Middle frontal gyrus (tissue), 1 donor: ENCODE measurements at regions not wholly inside any gene's neighbourhood (a gene's known extent, or its start where the extent isn't known, plus 50 kb on each side); places are given as distances from the start of the nearest gene placed in this dataset.
"Not testable (repeated sequence)": the region's sequence is repeated elsewhere in the genome, so short reads cannot be mapped to it uniquely, and the experiment has no call there.

Experiments used
- DNase-seq: peaks from one replicate; pipeline ENCODE4 v3.0.0-alpha.2; 2015; ENCODE audit warnings: low spot score; ENCODE audit errors: extremely low spot score

DNA sequence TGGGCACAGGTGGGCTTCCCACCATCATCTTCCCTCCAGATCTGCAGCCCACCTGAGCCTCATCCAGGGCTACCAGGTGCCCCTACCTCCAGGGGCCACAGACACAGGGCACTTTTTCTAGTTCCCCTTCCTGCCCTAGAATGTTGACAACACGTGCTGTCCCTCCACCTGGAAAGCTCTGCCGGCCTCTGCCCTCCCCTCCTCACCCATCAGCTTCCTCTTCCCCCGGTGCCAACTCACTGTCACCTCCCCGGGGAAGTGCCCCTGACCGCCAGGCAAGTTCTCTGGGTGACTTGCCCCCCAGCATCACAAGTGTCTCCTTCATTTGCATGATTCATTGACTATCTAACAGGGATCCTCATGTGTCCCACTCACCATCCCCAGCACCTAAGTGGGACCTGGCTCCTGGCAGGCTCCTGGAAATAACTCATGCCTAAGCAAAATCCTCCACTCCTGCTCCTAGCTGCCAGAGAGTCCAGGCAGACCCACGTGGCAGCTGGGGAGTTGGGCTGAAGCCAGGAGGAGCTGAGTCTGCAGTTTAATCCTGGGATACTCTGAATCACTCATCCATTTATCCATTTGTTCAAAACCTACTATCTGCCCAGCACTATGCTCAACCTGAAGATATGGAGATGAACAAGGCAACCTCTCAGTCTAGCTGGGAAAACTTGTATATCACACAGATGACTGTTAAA lies 304.4 kb downstream of the FOXL1 start:
- DNase-seq: peak; percentile 20

DNA sequence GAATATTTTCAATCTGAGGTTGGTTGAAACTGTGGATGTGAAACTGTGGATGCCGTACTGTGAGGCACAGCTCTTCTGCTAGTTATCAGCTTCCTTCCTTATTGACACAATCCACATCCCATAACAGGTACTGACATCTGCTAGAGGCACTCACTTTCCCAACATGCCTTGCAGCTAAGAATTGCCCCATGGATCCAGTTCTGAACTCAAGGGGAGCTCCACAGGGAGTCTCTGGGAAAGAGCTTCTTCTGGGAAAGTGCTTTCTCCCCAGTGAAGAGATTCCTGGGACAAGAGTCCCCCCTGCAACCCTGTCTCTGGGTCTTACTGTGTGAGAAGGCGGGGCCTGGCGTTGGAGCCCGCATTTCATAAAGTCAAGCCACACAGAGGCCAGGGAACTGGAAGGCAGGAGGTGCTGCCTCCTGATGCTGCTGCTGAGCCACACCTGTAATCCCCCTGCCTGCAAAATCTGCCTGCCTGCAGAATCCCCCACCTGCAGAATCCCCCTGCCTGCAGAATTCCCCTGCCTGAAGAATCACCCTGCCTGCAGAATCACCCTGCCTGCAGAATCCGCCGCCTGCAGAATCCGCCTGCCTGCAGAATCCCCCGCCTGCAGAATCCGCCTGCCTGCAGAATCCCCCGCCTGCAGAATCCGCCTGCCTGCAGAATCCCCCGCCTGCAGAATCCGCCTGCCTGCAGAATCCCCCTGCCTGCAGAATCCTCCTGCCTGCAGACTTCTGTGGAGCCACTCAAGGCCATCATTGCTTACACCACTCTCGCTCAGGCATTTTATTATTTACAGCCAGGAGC lies 305.4 kb downstream of the FOXL1 start:
- no peak for DNase-seq

DNA sequence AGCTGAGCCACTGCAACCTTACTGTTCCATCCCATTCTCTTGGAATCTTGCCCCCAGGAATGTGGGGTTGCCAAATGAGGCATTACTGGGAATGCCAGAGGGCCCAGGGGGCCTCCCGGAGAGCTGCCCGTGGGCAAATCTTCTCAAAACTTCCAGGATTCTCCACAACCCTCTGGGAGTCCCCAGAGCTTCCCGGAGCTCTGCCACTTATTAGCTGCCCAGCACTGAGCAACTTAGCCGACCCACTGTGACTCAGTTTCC lies 306.0 kb downstream of the FOXL1 start:
- no peak for DNase-seq

DNA sequence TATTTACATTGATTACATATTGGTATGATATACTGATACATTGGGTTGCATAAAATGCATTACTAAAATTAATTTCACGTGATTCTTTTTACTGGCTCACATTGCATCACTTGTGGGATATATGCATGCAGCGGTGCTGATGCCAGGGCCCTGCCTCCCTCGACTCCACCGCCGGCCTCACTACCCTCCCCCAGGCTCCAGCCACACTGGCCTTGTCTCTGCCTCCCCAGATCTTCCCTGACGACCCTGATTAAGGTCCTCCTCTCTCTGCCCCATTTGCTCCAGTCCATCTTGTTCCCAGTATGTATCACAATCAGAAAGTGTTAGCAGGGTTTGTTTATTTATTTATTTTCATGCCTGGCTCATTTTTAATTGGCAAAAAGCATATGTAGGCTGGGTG lies 306.8 kb downstream of the FOXL1 start:
- DNase-seq: no peak

DNA sequence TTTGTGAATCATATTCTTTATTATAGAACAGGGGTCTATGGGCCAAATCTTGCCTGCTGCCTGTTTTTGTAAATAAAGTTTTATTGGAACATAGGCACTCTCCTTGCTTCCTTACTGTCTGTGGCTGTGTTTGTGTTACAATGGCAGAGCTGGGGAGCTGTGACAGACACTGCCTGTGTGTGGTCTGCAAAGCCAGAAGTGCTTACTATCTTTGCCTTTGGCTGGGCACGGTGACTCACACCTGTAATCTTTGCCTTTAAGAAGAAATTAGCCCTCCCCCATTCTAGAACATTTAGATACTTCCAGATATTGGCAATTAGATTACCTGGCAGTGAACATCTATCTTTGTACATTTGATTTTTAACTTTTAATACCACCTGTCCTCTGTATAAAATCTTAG lies 308.3 kb downstream of the FOXL1 start:
- DNase-seq: no peak

DNA sequence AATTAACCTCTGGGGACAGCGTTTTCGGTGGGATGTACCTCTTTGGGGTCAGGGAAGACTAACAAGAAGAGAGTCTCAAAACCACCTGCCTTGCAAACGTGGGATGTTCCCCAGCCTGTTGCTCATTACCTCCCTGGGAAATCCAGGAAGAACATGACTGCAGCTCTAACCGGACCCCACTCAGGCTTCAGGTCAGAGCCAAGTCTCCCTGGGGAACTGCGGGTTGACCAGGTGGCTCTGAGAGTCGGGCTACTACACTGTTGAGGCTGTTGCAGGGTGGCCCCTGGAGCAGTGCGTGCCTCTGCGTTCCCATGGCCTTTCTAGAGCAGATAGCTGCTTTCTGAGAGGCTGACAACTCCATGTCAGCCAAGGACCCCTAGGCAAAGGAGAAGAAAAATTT lies 309.1 kb downstream of the FOXL1 start:
- no peak for DNase-seq

DNA sequence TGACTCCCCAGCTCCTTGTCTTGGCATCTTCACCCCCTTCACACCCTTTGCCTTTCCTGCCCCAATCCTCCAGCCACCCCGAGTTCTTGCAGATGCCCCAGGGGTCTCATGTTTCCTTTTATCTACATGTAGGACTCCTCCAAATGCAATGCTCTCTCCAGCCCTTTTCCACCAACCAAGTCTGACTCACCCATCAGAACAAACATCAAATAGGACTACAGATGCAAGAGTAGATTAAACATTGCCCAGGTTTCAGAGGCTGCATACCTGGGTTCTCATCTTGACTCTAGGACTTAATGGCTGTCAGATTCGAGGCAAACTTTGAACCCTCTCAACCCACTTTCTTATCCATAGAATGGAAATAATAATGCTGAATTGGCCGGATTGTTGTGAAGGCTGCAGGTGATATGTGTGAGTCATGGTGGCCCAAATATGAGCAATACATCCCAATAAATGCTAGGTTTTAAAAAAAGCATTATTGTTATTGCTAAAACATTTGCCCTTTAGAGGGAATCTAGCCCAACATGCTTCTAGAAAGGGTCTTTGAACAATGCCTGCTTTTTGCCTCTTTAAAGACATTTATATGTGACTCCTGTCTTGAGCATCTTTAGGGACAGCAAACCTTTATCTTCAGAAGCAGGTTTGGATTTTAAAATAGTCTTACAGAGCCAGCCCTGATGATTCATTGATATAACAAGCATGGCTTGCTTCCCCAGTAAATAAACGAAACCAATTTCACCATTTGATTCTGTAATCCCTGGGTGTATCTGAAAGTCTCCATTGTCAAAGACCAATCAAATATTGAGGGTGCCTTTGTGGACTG lies 310.1 kb downstream of the FOXL1 start:
- no peak for DNase-seq

DNA sequence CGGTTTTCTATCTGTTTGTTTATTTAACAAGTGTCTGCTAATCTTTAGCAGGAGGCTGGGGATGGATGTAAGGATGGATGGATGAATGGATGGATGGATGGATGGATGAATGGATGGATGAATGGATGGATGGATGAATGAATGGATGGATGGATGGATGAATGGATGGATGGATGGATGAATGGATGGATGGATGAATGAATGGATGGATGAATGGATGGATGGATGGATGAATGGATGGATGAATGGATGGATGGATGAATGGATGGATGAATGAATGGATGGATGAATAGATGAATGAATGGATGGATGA lies 310.7 kb downstream of the FOXL1 start:
- not testable (repeated sequence) for DNase-seq

DNA sequence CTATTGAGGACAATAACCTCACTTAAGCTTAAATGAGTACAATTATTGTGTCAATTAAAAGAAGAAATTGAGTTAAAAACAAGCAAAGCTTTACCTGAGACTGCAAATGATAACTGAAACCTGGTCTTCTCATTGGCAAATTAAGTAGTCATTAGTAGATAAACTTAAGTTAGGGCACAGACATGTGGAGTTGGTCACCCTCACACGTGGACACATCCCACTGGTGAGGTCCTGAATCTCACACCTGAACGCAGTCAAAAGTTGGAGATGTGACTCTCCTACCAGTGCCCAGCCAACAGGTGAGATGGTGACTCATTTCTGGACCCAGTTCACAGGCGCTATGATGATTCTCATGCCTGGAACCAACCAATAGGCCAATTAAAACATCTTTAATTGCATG lies 311.6 kb downstream of the FOXL1 start:
- DNase-seq: no peak

DNA sequence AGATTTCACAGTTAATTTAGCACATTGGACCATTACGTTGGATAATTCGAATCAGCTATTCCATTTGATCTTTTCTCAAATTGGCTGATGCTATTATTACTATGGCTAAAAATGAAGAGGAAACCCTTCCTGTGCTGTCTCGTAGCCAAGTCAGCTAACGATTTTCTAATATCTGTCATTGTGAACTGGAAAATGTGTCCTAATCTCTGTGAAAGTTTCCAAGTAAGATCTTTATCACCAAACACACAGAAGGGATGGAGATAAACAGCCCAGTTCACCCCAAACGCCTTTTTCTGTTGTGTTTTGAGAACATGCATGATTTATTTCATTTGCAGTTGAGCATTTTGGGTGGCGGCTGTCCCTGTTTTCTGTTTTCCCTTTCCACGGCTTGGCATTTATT lies 312.8 kb downstream of the FOXL1 start:
- no peak for DNase-seq

DNA sequence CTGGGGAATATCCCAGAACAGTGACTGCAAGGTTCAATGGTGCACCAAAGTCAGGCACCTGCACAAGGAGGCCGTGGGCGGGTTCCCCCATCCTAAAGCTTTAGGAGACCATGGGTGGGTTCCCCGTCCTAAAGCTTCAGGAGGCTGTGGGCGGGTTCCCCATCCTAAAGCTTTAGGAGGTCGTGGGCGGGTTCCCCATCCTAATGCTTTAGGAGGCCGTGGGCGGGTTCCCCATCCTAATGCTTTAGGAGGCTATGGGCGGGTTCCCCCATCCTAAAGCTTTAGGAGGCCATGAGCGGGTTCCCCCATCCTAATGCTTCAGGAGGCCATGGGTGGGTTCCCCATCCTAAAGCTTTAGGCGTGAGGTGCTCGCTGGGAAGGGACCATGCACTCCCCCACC lies 313.3 kb downstream of the FOXL1 start:
- no peak for DNase-seq

DNA sequence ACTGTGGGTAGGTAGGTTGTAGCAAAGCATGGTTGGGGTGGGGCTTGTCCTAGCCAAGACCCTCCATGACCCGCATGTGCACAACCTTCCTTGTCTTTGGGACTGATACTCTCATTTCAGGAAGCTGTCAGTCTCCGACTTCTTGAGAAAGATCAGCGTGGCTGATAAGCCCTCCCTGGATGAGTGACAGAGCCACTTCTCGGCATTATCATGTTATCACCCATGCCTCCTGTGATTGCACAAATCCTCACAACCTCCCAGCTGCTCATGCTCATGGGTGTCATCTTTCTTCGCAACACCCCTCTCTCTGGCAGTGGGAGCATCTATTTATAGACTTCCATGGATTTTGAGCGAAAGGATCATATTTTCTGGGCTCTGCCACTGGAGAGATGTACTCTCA lies 314.2 kb downstream of the FOXL1 start:
- DNase-seq: no peak

DNA sequence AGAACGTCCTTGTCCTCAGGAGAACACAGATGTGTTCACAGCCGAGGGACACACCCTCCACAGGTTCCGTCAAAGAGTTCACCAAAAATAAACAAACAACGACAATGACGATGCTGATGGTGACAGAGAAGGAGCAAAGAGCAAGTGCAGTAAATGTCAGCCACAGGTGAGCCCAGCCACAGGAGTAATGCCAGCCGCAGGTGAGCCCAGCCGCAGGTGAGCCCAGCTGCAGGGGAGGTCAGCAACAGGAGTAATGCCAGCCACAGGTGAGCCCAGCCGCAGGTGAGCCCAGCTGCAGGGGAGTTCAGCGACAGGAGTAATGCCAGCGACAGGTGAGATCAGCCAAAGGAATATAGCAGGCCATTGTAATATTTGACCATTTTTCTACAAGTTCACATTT lies 315.2 kb downstream of the FOXL1 start:
- DNase-seq: no peak

DNA sequence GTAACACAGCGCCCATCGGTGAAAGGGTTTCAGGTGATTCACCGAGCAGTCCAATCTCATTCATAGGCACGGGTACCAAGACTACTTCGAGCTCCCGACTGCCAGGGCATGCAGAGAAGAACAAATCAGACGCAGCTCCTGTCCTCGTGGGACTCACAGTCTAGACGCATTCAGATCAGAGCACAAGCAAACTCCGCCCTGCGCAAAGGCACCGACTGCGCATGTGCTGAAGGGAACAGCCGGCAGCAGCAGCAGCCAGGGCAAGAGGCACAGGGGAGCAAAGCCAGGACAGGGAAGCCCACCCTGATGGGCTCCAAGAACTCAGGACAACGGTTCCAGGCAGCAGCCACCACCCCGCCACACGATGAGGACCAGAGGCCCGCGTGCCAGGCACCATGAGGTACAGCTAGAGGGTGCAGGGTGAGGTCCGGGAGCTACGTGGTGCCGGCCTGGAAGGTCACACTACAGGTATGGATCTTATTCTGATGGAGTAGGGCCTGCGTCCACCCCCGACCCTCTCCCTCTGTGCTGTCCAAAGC lies 315.7 kb downstream of the FOXL1 start:
- DNase-seq: no peak

DNA sequence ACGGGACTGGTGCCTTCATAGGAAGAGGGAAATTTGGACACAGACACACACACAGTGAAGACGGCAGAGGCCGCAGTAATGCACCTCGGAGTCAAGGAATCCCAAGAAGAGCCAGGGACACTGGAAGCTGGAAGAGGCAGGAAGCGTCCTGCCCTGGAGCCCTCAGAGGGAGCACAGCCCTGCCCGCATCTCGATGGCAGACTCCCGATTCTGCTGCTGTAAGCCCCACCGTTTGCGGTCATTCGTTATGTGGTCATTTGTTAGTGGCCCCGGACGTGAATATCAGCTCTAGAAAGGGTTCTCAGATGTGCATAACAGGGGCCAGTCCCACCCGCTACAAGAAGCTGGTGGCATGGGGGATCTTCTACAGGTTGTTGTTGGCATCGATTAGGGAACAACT lies 316.6 kb downstream of the FOXL1 start:
- DNase-seq: no peak

DNA sequence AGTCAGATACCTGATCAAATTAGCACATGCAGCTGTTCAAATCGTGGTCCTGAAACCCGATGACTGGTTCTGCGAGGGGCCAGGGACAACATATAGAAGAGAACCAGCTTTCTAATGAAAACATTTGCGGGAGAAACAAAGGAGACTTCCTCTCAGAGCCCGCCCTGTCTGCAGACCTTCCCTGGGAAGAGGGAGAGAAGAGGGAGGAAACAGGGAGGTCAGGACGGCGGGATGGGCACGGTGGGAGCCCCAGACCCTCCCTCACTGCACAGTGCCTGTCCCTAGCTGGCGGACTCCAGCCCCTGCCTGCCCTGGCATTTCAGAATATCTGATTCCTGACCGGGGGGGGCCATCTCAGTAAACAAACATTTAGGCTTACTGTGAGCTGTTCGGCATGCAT lies 317.3 kb downstream of the FOXL1 start:
- DNase-seq: no peak

DNA sequence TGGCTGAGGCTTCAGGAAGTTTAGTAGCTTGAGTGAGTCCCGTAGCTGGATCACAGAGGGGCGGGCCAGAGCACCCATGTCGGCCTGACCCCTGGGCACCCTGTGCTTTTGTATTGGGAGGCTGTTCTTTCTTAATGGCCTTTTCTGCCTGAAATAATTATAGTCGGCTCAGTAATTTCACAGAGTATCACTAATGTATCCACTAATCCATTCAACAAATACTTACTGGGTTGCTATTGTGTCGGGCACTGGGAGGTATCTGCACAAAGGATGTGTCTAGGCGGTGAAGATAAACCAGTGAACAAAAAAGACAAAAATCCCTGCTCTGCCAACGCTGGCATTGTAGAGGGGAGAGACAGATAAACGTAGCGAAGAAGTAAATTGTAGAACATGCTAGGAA lies 318.6 kb downstream of the FOXL1 start:
- no peak for DNase-seq

DNA sequence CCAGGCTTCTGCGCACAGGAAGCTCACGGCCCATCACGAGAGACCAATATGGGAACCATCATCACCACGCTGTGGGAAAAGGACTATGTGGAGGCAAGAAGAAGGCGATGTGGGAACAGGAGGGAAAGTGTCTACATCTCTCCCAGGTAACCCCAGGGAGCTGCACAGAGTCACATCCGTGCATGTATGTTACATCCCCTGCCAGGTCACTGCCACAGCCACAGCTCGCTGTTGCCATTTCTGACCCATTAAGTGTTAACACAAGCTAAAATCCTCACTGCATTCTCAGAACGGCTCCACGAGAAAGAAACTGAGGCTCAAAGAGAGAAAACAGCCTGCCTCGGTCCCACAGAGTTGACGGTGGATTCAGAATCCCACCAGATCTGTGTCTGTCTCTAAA lies 319.1 kb downstream of the FOXL1 start:
- no peak for DNase-seq

DNA sequence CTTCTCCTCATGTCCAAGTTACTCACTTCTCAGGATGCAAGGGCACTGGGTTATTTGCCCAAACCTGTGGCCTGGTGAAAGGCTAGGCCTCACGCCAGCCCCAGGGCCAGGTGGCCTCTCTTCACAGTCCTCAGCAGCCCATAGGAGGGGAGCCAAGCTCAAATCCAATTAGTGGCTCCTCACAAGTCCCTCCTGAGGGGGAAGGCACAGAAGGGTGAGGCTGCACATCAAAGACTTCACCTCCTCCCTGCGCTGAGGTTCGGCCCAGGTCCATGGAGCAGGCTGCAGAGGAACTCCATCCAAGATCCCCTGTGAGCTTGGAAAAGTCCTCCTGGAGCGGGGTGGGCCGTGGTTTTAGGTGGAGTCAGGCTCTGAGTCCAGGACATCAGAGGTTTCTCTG lies 320.0 kb downstream of the FOXL1 start:
- DNase-seq: no peak

DNA sequence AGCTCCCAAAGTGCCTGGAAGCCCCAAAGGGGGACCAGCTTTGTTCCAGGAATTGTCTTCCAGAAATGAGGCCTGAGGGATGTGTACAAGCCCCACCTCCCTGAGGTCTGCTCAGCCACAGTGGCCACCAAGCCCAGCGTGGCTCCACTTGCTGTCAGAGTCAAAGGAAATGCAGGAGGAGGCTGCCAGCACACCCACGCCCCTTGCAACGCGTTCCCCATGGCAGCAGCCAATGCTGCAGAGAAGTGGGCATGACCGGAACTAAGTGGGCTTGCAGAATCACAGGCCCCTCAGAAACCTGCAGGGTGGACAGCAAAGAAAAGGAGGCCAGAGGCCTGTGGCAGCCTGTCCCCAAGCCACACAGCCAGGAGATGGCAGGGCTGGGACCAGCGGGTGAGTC lies 320.8 kb downstream of the FOXL1 start:
- DNase-seq: no peak

DNA sequence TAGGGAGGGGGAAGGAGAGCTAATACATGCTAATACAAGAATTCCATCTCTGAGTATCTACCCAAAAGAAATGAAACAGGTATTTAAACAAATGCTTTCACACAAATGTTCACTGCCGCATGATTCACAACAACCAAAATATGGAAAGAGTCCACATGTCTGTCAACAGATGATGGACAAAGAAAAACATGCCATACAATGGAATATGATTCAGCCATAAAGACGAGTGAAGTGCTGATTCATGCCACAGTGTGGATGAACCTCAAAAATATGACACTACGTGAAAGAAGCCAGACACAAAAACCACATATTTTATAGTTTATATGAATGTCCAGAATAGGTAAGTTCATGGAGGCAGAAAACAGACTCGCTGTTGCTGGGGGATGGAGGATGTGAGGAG lies 321.4 kb downstream of the FOXL1 start:
- no peak for DNase-seq

DNA sequence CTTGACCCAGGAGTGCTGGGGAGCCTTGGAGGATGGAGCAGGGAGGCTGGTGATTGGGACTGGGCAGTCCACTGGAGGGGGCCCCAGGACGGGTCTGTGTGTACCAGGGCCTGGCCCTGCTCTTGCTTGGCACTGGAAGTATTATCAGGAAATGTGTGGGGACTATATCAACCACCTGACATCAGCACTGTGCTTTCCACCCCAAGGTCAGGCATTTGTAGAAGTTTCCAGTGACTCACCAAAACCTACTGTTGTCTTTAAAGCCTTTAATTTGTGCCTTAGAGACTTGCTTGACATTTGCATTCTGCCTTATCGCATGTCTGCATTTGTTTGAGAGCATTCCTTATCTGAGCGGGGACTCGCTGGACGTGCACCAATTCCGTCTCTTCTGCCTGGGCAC lies 323.1 kb downstream of the FOXL1 start:
- DNase-seq: no peak

DNA sequence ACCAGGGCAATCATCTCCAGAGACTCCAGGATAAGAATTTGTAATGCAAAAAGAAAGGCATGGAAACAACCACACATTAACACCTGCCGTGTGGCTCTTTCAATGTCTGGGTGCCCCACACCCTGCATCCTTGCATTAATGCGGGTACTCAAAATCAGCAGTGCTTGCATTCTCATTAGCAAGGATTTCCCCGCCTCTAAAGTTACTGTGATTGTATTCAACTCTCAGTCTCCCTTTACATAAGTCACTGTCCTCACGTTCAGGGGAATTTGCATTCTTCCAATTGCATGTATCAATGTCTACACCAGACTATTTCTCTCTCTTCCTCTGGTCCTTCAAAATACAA lies 324.3 kb downstream of the FOXL1 start:
- no peak for DNase-seq
